HepG2 (cell line): ENCODE measurements at regions not wholly inside any gene's neighbourhood (a gene's known extent, or its start where the extent isn't known, plus 50 kb on each side); places are given as distances from the start of the nearest gene placed in this dataset.

Source experiments
- ATAC-seq: fragments of 200-7000 bp; cut with Tn5 transposase; 3 replicates; pipeline ENCODE4 v1.9.1; 2020; ENCODE audit warnings: mild to moderate bottlenecking, moderate library complexity
- BruUV-seq: library from RNA; stranded (reverse); fragments of 400-500 nt; replicated peaks from 2 replicates; lab custom pipeline; 2021; lab: Mats Ljungman, UMichigan
- CTCF ChIA-PET: fragments of 300-600 bp; formaldehyde crosslinking; extraction: SDS; loops from one replicate; lab custom pipeline; 2021; ENCODE audit warnings: low total read pairs, inconsistent platforms, low intra/inter-chr PET ratio; lab: Yijun Ruan, JAX
- POLR2A ChIA-PET: fragments of 350-600 bp; sonication (Branson Sonifier 250); formaldehyde crosslinking; loops from one replicate; lab custom pipeline; 2020; ENCODE audit warnings: antibody characterized with exemption, inconsistent platforms; lab: Yijun Ruan, JAX
- DNase-seq: peaks from one replicate; pipeline ENCODE4 v3.0.0-alpha.2; 2015; ENCODE audit warnings: low spot score
- FAIRE-seq: peaks from 3 replicates; lab custom pipeline; 2011; peaks lifted over from hg19 to GRCh38; lab: Jason Lieb, UNC
- H2AFZ ChIP-seq: one replicate; pipeline ENCODE4 v1.6.1; 2011; ENCODE audit warnings: low read length, inconsistent platforms
- H3K27ac ChIP-seq: fragments of 300-600 bp; 3 replicates; pipeline ENCODE4 v1.8.0; 2011; ENCODE audit warnings: mixed run types, mild to moderate bottlenecking, mixed read lengths, low read length, inconsistent platforms; ENCODE audit not compliant: insufficient read depth; ENCODE audit errors: extremely low read length
- H3K27me3 ChIP-seq, 2 experiments: fragments of 200-600 bp in 1 of 2; 2 replicates in 1 of 2; 3 replicates in 1 of 2; pipeline versions ENCODE4 v1.6.0 to v1.8.0; 2011; ENCODE audit warnings: low read length in 2 of 2, mild to moderate bottlenecking in 2 of 2, moderate library complexity in 2 of 2, inconsistent platforms in 1 of 2; ENCODE audit not compliant: insufficient read depth in 2 of 2, control insufficient read depth in 1 of 2
- H3K36me3 ChIP-seq, 2 experiments: fragments of 200-600 bp in 1 of 2; replicated peaks in 1 of 2; 2 replicates in 1 of 2; 3 replicates in 1 of 2; pipeline versions ENCODE4 v1.5.1 to v1.8.0; 2011; ENCODE audit warnings: low read length in 2 of 2, inconsistent platforms in 1 of 2; ENCODE audit not compliant: insufficient read depth in 2 of 2, control insufficient read depth in 1 of 2
- H3K4me1 ChIP-seq: 2 replicates; pipeline ENCODE4 v1.5.1; 2012; ENCODE audit warnings: low read length, inconsistent platforms; ENCODE audit not compliant: insufficient read depth
- H3K4me2 ChIP-seq: 2 replicates; pipeline ENCODE4 v1.6.0; 2011; ENCODE audit warnings: low read depth, low read length, inconsistent platforms
- H3K4me3 ChIP-seq, 3 experiments: fragments of 200-600 bp in 1 of 3; sonication (generic), shearing (Covaris generic) in 1 of 3; replicated peaks in 1 of 3; 2 replicates each; pipeline ENCODE4 v1.5.1; 2011 to 2016; ENCODE audit warnings: low read length in 3 of 3, inconsistent platforms in 2 of 3, low read depth in 2 of 3, mild to moderate bottlenecking in 2 of 3, control low read depth in 1 of 3, mixed read lengths in 1 of 3; ENCODE audit not compliant: insufficient read depth in 1 of 3
- H3K79me2 ChIP-seq: one replicate; pipeline ENCODE4 v1.6.1; 2011; ENCODE audit warnings: low read length, inconsistent platforms; ENCODE audit not compliant: insufficient read depth
- H3K9ac ChIP-seq: 2 replicates; pipeline ENCODE4 v1.6.0; 2011; ENCODE audit warnings: mild to moderate bottlenecking, low read depth, low read length, inconsistent platforms; ENCODE audit not compliant: insufficient read depth
- H3K9me3 ChIP-seq: 2 replicates; pipeline ENCODE4 v1.5.1; 2012; ENCODE audit warnings: mild to moderate bottlenecking, low read length
- H4K20me1 ChIP-seq: 2 replicates; pipeline ENCODE4 v1.6.0; 2011; ENCODE audit warnings: inconsistent platforms, mild to moderate bottlenecking, low read length, moderate library complexity; ENCODE audit not compliant: insufficient read depth
- ARHGAP35 ChIP-seq: sonication (generic); formaldehyde crosslinking; IDR thresholded peaks from 2 replicates; pipeline ENCODE4 v1.9.0; 2022; ENCODE audit warnings: mild to moderate bottlenecking, inconsistent platforms, moderate library complexity, missing genetic modification reagents, borderline replicate concordance
- EZH2 ChIP-seq: conservative IDR thresholded peaks from 2 replicates; pipeline ENCODE4 v1.6.1; 2012; ENCODE audit warnings: mild to moderate bottlenecking, low read depth, low read length, moderate library complexity
- MAF1 ChIP-seq: sonication (generic); formaldehyde crosslinking; IDR thresholded peaks from 2 replicates; pipeline ENCODE4 v1.5.0; 2020; ENCODE audit warnings: missing genetic modification reagents, borderline replicate concordance
- MBNL3 ChIP-seq: fragments of 250-450 bp; sonication (Bioruptor Pico); conservative IDR thresholded peaks from 2 replicates; pipeline ENCODE4 v1.8.0; 2022; ENCODE audit warnings: mild to moderate bottlenecking, inconsistent platforms
- NAIF1 ChIP-seq: sonication (generic); formaldehyde crosslinking; IDR thresholded peaks from 2 replicates; pipeline ENCODE4 v1.5.0; 2020; ENCODE audit warnings: mild to moderate bottlenecking, missing genetic modification reagents, borderline replicate concordance
- RAD51 ChIP-seq: fragments of 450-650 bp; IDR thresholded peaks from 2 replicates; pipeline ENCODE4 v1.6.1; 2016; ENCODE audit warnings: borderline replicate concordance
- SRF ChIP-seq: IDR thresholded peaks from 2 replicates; pipeline ENCODE4 v1.6.1; 2011; ENCODE audit warnings: mild to moderate bottlenecking, low read depth, low read length, moderate library complexity
- ZBTB7B ChIP-seq: sonication (generic); formaldehyde crosslinking; IDR thresholded peaks from 2 replicates; pipeline ENCODE4 v1.4.0; 2020; ENCODE audit warnings: missing genetic modification reagents
- ZC3H13 ChIP-seq: sonication (generic); formaldehyde crosslinking; IDR thresholded peaks from 2 replicates; pipeline ENCODE4 v1.8.1; 2023; ENCODE audit warnings: mild to moderate bottlenecking, missing genetic modification reagents, moderate library complexity
- ZNF232 ChIP-seq: sonication (generic); formaldehyde crosslinking; IDR thresholded peaks from 2 replicates; pipeline ENCODE4 v1.4.0; 2020; ENCODE audit warnings: missing genetic modification reagents, borderline replicate concordance
- ZNF335 ChIP-seq: sonication (generic); formaldehyde crosslinking; IDR thresholded peaks from 2 replicates; pipeline ENCODE4 v1.4.0; 2020; ENCODE audit warnings: missing genetic modification reagents
- ZNF652 ChIP-seq: IDR thresholded peaks from 2 replicates; pipeline ENCODE4 v1.6.1; 2016; ENCODE audit warnings: low read depth, borderline replicate concordance
- ZNF660 ChIP-seq: sonication (generic); formaldehyde crosslinking; IDR thresholded peaks from 2 replicates; pipeline ENCODE4 v1.5.1; 2020; ENCODE audit warnings: mild to moderate bottlenecking, low read depth, missing genetic modification reagents, borderline replicate concordance
- ZNF678 ChIP-seq: sonication (generic); formaldehyde crosslinking; IDR thresholded peaks from 2 replicates; pipeline ENCODE4 v1.4.0; 2020; ENCODE audit warnings: mild to moderate bottlenecking, missing genetic modification reagents
- WGBS: methylation state at CpG from one replicate; pipeline ENCODE4 v1.1.6; 2017; ENCODE audit warnings: low lambda C conversion rate; 5-methylcytosine and 5-hydroxymethylcytosine counted together
- in situ Hi-C: cut with HindIII; loops from 2 replicates; pipeline ENCODE4 v1.10.0; 2017; ENCODE audit warnings: low pct_unique_long_range_greater_than_20kb; ENCODE audit not compliant: extremely low pct_ligation_motif_present
- intact Hi-C: fragments of 100-400 bp; cut with micrococcal nuclease; formaldehyde crosslinking; loops from one replicate; pipeline ENCODE4 v1.10.0; 2022; ENCODE audit not compliant: unreplicated experiment

GRCh38 chr10:24041034-24041433 lies 167.9 kb upstream of the KIAA1217 start:
- no peaks in the 10 kb centered on the region for H3K4me1 ChIP-seq
- intact Hi-C loops (no loop called here), in situ Hi-C loops (no loop called here)
- H3K27me3 ChIP-seq = peaks cover 0 to 4% of the 10 kb centered on the region in 2 experiments; a peak in 1 of 5 replicates
- DNase-seq (no peak), FAIRE-seq (no peak), ATAC-seq (no peak)
- no TSS peak for BruUV-seq
- no peak overlapping the region for H3K4me2 ChIP-seq
- H3K27ac ChIP-seq = no peak overlapping the region
- 30% methylated on average over 3 of the region's 3 CpGs for WGBS
- POLR2A ChIA-PET = no interaction called here
- CTCF ChIA-PET = no interaction called here
- H3K79me2 ChIP-seq = no peaks in the 10 kb centered on the region
- no peaks in the 10 kb centered on the region for H4K20me1 ChIP-seq
- H2AFZ ChIP-seq = no peak overlapping the region
- H3K4me3 ChIP-seq = no peak overlapping the region
- H3K36me3 ChIP-seq = no peaks in the 10 kb centered on the region
- no peaks in the 10 kb centered on the region for H3K9me3 ChIP-seq
- no peak for TF ChIP-seq MAF1 (CRISPR knock-in tag)
- no peak for TF ChIP-seq ZNF652 (CRISPR knock-in tag)
- TF ChIP-seq ZNF232 (CRISPR knock-in tag) = no peak
- no peak for TF ChIP-seq MBNL3 (CRISPR knock-in tag)
- TF ChIP-seq ZNF660 (CRISPR knock-in tag) = no peak
- no peak for TF ChIP-seq ZNF335
- no peak for TF ChIP-seq ZBTB7B
- no peak for TF ChIP-seq SRF
- no peak for TF ChIP-seq NAIF1 (CRISPR knock-in tag)
- TF ChIP-seq EZH2 = no peak
- TF ChIP-seq RAD51 = no peak
- TF ChIP-seq ARHGAP35 = no peak
- TF ChIP-seq ZNF678 (CRISPR knock-in tag) = no peak
- TF ChIP-seq ZC3H13 (CRISPR knock-in tag) = no peak
- no peak overlapping the region for H3K9ac ChIP-seq
